Heart left ventricle (tissue), 13 donors: ENCODE measurements at regions not wholly inside any gene's neighbourhood (a gene's known extent, or its start where the extent isn't known, plus 50 kb on each side); places are given as distances from the start of the nearest gene placed in this dataset.

Source experiments
- POLR2A ChIP-seq, 2 donors: fragments of 450-650 bp; IDR thresholded peaks; one replicate each; pipeline ENCODE4 v1.6.1; 2017; ENCODE audit warnings: antibody characterized with exemption in 2 of 2, mild to moderate bottlenecking in 2 of 2, moderate library complexity in 2 of 2
- TF ChIP-seq, protein P1 (sequence below), 12 donors: fragments of 200-600 bp; sonication (generic) in 4 of 12; IDR thresholded peaks; one replicate each; pipeline versions ENCODE4 v1.5.0 to v1.8.0; 2018 to 2022; ENCODE audit warnings: antibody characterized with exemption in 12 of 12, mild to moderate bottlenecking in 5 of 12
- donor health status: ischemic (EF 13 %, LVEDD 7.1; RV severe dilation, severe dysfunction).
- donor health status: DM: no; HTN: yes; CAD: no.
- donor health status: DM: no; HTN: no; CAD: no.
- donor health status: ischemic (EF 25% LVEDD 6.9; RV normal size, moderate dysfunction).
- donor health status: ischemic (EF 25% LVEDD 5.7; RV mildly dilated, moderate dysfunction).
- donor health status: ischemic (EF 35%, LVEDD 5.7; RV mildly dilated, moderate dysfunction).
- donor health status: nonischemic (EF 11% LVEDD 7.7; RV severe dilation, severe dysfunction).
- donor health status: DM: yes; HTN: yes; CAD: no.
- donor health status: PGD.
- donor health status: ischemic (EF 29% LVEDD 5.4; RV normal size, mild dysfunction).
- donor health status: nonischemic (EF 23%, LVEDD 6.1; RV moderate dilation, normal function).

- TF ChIP-seq, protein P1, sequence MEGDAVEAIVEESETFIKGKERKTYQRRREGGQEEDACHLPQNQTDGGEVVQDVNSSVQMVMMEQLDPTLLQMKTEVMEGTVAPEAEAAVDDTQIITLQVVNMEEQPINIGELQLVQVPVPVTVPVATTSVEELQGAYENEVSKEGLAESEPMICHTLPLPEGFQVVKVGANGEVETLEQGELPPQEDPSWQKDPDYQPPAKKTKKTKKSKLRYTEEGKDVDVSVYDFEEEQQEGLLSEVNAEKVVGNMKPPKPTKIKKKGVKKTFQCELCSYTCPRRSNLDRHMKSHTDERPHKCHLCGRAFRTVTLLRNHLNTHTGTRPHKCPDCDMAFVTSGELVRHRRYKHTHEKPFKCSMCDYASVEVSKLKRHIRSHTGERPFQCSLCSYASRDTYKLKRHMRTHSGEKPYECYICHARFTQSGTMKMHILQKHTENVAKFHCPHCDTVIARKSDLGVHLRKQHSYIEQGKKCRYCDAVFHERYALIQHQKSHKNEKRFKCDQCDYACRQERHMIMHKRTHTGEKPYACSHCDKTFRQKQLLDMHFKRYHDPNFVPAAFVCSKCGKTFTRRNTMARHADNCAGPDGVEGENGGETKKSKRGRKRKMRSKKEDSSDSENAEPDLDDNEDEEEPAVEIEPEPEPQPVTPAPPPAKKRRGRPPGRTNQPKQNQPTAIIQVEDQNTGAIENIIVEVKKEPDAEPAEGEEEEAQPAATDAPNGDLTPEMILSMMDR (IDR thresholded peaks at IDR 0.05) = no peak
- no peak for TF ChIP-seq POLR2A (IDR thresholded peaks at IDR 0.05)
Measured at GRCh38 chr10:111865550-111865949, 318.0 kb downstream of the GPAM start.
